Cardiac muscle cell (in vitro differentiated cells and primary cell): ENCODE measurements at regions not wholly inside any gene's neighbourhood (a gene's known extent, or its start where the extent isn't known, plus 50 kb on each side); places are given as distances from the start of the nearest gene placed in this dataset.

Experiments used
- DNase-seq, 2 donors: peaks; one replicate each; pipeline versions ENCODE4 v3.0.0 to v3.0.0-alpha.2; 2010 to 2017; ENCODE audit warnings: low read depth in 1 of 2, low spot score in 1 of 2
- H3K27ac ChIP-seq: fragments of 200-600 bp; sonication (generic); 2 replicates; pipeline ENCODE4 v1.5.1; 2016
- H3K27me3 ChIP-seq: fragments of 200-600 bp; sonication (generic); 2 replicates; pipeline ENCODE4 v1.6.0; 2016; ENCODE audit warnings: control low read depth
- H3K36me3 ChIP-seq: fragments of 200-600 bp; sonication (generic); 2 replicates; pipeline ENCODE4 v1.5.1; 2016; ENCODE audit warnings: control low read depth
- H3K4me1 ChIP-seq: fragments of 200-600 bp; sonication (generic); 2 replicates; pipeline ENCODE4 v1.8.1; 2017; ENCODE audit warnings: low read depth, mild to moderate bottlenecking, mixed run types
- H3K4me3 ChIP-seq: fragments of 200-600 bp; sonication (generic); 2 replicates; pipeline ENCODE4 v1.5.1; 2016; ENCODE audit warnings: mild to moderate bottlenecking
- H3K9me3 ChIP-seq: fragments of 200-600 bp; sonication (generic); 2 replicates; pipeline ENCODE4 v1.5.1; 2017; ENCODE audit warnings: low read depth, mild to moderate bottlenecking, control low read depth
- TF ChIP-seq, protein P1 (sequence below): IDR thresholded peaks from 2 replicates; pipeline ENCODE4 v1.5.1; 2012; ENCODE audit warnings: low read depth, mild to moderate bottlenecking, low read length

DNA sequence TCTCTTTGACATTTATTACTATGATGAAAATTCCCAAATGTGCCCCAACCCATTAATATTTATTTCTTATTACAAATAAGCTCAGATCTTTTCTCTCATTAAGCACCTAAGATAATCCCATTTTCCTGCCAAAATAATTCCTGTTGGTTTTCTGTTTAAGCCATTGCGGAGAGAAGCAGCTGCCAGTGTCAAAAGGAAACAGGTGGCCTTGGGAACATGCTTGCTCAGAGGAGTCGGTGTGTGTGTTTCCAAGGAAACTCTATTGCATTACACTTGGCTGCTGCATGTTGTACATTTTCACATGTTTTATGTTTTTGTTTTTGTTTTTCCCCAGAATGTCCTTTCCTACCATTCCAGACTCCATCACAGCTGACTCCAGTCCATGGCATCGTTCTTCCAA is 56.4 kb downstream of the CD24 start:
- no peak for DNase-seq
- Histone ChIP-seq H3K4me3 (no peak overlapping the region), H3K27me3 (no peaks in the 10 kb centered on the region), H3K27ac (no peak overlapping the region), H3K36me3 (no peaks in the 10 kb centered on the region), H3K9me3 (no peaks in the 10 kb centered on the region), H3K4me1 (no peaks in the 10 kb centered on the region)
- TF ChIP-seq, protein P1, sequence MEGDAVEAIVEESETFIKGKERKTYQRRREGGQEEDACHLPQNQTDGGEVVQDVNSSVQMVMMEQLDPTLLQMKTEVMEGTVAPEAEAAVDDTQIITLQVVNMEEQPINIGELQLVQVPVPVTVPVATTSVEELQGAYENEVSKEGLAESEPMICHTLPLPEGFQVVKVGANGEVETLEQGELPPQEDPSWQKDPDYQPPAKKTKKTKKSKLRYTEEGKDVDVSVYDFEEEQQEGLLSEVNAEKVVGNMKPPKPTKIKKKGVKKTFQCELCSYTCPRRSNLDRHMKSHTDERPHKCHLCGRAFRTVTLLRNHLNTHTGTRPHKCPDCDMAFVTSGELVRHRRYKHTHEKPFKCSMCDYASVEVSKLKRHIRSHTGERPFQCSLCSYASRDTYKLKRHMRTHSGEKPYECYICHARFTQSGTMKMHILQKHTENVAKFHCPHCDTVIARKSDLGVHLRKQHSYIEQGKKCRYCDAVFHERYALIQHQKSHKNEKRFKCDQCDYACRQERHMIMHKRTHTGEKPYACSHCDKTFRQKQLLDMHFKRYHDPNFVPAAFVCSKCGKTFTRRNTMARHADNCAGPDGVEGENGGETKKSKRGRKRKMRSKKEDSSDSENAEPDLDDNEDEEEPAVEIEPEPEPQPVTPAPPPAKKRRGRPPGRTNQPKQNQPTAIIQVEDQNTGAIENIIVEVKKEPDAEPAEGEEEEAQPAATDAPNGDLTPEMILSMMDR, result no peak

DNA sequence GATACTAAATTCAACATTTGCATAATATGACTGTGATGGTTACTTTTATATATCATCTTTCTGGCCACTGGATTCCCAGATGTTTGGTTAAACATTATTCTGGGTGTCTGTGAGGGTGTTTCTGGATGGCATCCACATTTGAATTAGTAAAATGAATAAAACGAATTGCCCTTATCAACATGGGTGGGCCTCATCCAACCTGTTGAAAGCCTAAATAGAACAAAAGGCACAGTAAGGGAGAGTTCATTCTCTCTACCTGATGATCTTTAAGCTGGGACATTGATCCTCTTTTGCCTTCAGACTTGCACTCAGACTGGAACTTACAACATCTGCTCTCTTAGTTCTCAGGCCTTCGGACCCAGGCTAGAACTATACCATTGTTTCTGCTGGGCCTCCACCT is 57.6 kb downstream of the CD24 start:
- DNase-seq, result no peak
- Histone ChIP-seq H3K27ac (no peak overlapping the region), H3K9me3 (no peaks in the 10 kb centered on the region), H3K4me1 (no peaks in the 10 kb centered on the region), H3K27me3 (no peaks in the 10 kb centered on the region), H3K4me3 (no peak overlapping the region), H3K36me3 (no peaks in the 10 kb centered on the region)
- TF ChIP-seq, protein P1, result no peak

DNA sequence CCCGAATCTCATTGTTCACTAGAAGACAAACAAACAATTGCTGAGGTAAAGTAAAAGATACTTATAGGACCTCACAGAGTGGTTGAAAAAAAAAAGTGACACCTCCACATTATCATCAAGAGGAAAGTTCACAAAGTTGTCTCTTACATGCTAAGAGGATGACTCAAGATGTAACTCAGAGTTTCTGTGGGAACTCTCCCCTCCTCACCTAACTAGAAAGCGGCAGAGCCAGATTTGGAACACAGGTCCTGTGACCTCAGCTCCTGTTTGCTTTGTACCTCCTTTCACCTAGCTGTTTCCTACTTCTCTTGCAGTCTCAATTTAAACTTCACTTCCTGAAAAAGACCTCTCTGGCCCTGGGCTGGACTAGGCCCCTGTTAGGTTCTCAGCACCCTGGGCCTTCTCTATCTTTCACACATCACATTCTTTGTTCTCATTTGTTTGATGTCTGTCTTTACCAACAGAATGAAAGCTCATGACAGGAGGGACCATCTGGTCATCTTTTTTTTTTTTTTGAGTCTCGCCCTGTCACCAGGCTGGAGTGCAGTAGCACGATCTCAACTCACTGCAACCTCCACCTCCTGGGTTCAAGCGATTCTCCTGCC is 60.8 kb downstream of the CD24 start:
- Histone ChIP-seq H3K36me3 (no peaks in the 10 kb centered on the region), H3K27ac (no peak overlapping the region), H3K27me3 (no peaks in the 10 kb centered on the region), H3K4me3 (no peak overlapping the region), H3K9me3 (no peaks in the 10 kb centered on the region), H3K4me1 (no peaks in the 10 kb centered on the region)
- TF ChIP-seq, protein P1, result no peak
- no peak for DNase-seq

DNA sequence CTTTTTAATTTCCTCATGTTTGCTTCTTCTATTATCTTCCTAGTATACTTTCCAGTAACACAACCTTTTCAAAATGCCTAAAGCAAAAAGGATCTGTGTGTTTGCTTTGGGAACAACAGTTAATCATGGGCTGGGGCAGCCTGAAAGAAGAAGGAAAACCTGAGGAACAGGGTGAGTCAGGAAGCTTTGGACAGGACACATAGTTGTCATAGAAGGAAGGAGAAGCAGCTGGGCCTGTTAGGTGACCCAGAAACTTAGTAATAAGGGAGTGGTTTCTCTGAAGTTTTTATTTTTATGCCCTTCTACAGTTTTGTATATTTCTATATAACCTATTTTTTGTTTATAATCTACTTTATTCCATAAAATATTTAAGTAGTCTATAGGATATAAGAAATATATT is 61.4 kb downstream of the CD24 start:
- H3K9me3 ChIP-seq, result no peaks in the 10 kb centered on the region
- no peak overlapping the region for H3K27ac ChIP-seq
- no peaks in the 10 kb centered on the region for H3K4me1 ChIP-seq
- no peaks in the 10 kb centered on the region for H3K36me3 ChIP-seq
- H3K27me3 ChIP-seq, result no peaks in the 10 kb centered on the region
- H3K4me3 ChIP-seq, result no peak overlapping the region
- TF ChIP-seq, protein P1, result no peak
- no peak for DNase-seq

DNA sequence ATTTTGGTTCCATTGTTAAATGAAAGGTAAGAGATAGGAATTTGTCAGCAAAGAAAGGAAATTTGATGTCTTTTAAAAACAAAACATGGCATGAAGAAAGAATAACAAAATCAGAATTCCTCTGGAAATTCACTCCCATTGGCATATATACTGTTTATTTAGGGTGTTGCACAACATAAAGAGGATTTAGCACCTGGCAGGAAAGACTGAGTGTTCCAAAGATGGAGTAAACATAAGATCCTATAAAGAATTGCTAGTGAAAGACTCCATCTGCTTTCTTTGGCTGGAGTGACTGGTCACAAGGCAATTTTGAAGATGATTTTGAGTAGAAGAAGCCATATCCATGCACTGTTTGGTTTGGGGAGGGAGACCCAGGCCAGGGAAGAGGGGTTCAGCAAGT is 62.4 kb downstream of the CD24 start:
- no peaks in the 10 kb centered on the region for H3K36me3 ChIP-seq
- DNase-seq, result no peak
- no peak overlapping the region for H3K27ac ChIP-seq
- no peaks in the 10 kb centered on the region for H3K27me3 ChIP-seq
- TF ChIP-seq, protein P1, result no peak
- no peak overlapping the region for H3K4me3 ChIP-seq
- no peaks in the 10 kb centered on the region for H3K9me3 ChIP-seq
- no peaks in the 10 kb centered on the region for H3K4me1 ChIP-seq
